Prostate gland (tissue), 2 donors: ENCODE measurements at regions not wholly inside any gene's neighbourhood (a gene's known extent, or its start where the extent isn't known, plus 50 kb on each side); places are given as distances from the start of the nearest gene placed in this dataset.

Experiments used
- POLR2A ChIP-seq: fragments of 450-650 bp; IDR thresholded peaks from one replicate; pipeline ENCODE4 v1.6.1; 2016; ENCODE audit warnings: antibody characterized with exemption, mild to moderate bottlenecking
- POLR2AphosphoS5 ChIP-seq: sonication (generic); formaldehyde crosslinking; IDR thresholded peaks from one replicate; pipeline ENCODE4 v1.6.1; 2017; ENCODE audit warnings: antibody characterized with exemption
- TF ChIP-seq, protein P1 (sequence below), 4 experiments: fragments of 200-600 bp in 2 of 4; fragments of 450-650 bp in 2 of 4; sonication (generic) in 2 of 4; IDR thresholded peaks; 1 replicate in 3 of 4; 2 replicates in 1 of 4; pipeline ENCODE4 v1.5.1; 2016 to 2019; ENCODE audit warnings: antibody characterized with exemption in 4 of 4, mild to moderate bottlenecking in 2 of 4, moderate library complexity in 2 of 4

GRCh38 chr6:4415549-4415948, 280.2 kb upstream of the ECI2 start:
- TF ChIP-seq, protein P1, sequence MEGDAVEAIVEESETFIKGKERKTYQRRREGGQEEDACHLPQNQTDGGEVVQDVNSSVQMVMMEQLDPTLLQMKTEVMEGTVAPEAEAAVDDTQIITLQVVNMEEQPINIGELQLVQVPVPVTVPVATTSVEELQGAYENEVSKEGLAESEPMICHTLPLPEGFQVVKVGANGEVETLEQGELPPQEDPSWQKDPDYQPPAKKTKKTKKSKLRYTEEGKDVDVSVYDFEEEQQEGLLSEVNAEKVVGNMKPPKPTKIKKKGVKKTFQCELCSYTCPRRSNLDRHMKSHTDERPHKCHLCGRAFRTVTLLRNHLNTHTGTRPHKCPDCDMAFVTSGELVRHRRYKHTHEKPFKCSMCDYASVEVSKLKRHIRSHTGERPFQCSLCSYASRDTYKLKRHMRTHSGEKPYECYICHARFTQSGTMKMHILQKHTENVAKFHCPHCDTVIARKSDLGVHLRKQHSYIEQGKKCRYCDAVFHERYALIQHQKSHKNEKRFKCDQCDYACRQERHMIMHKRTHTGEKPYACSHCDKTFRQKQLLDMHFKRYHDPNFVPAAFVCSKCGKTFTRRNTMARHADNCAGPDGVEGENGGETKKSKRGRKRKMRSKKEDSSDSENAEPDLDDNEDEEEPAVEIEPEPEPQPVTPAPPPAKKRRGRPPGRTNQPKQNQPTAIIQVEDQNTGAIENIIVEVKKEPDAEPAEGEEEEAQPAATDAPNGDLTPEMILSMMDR (IDR thresholded peaks at IDR 0.05), result no peak
- TF ChIP-seq POLR2A, result no peak
- TF ChIP-seq POLR2AphosphoS5, result no peak
